Activated CD8-positive, alpha-beta T cell treated with anti-CD3 and anti-CD28 coated beads for 36 hours (primary cell): ENCODE measurements at regions not wholly inside any gene's neighbourhood (a gene's known extent, or its start where the extent isn't known, plus 50 kb on each side); places are given as distances from the start of the nearest gene placed in this dataset.

Experiments used
- ATAC-seq: fragments of 200-7000 bp; cut with Tn5 transposase; one replicate; pipeline ENCODE4 v1.10.0; 2021; ENCODE audit warnings: mild to moderate bottlenecking, moderate library complexity
- CTCF ChIA-PET: fragments of 350-600 bp; sonication (Branson Sonifier 250); formaldehyde crosslinking; loops from one replicate; lab custom pipeline; 2021; ENCODE audit warnings: antibody characterized with exemption; lab: Charles Lee
- POLR2A ChIA-PET: fragments of 350-600 bp; sonication (Branson Sonifier 250); formaldehyde crosslinking; loops from one replicate; lab custom pipeline; 2021; ENCODE audit warnings: antibody characterized with exemption; lab: Charles Lee
- DNase-seq: peaks from one replicate; pipeline ENCODE4 v3.0.0-alpha.2; 2020
- H3K27ac Mint-ChIP-seq: one replicate; pipeline ENCODE4 v1.8.0; 2021; ENCODE audit warnings: mild to moderate bottlenecking, mixed read lengths
- H3K27me3 Mint-ChIP-seq: one replicate; pipeline ENCODE4 v1.8.0; 2021; ENCODE audit warnings: mixed read lengths
- H3K36me3 Mint-ChIP-seq: one replicate; pipeline ENCODE4 v1.8.0; 2021; ENCODE audit warnings: low read depth, mixed read lengths
- H3K4me1 Mint-ChIP-seq: one replicate; pipeline ENCODE4 v1.8.0; 2021; ENCODE audit warnings: low read depth, mixed read lengths
- H3K4me3 Mint-ChIP-seq: one replicate; pipeline ENCODE4 v1.8.0; 2021; ENCODE audit warnings: mild to moderate bottlenecking, moderate library complexity, mixed read lengths
- H3K9me3 Mint-ChIP-seq: one replicate; pipeline ENCODE4 v1.8.0; 2021; ENCODE audit warnings: mixed read lengths
- intact Hi-C: fragments of 100-400 bp; cut with micrococcal nuclease; formaldehyde crosslinking; loops from one replicate; pipeline ENCODE4 v1.10.0; 2022
- TF ChIP-seq, protein P1 (sequence below): fragments of 200-600 bp; IDR thresholded peaks from one replicate; pipeline ENCODE4 v1.8.0; 2022; ENCODE audit warnings: antibody characterized with exemption, mild to moderate bottlenecking

- ChIA-PET CTCF (no interaction called here), POLR2A (no interaction called here)
- ATAC-seq = no peak
- intact Hi-C loops = no loop called here
- no peak for DNase-seq
- H3K27me3 Mint-ChIP-seq = peaks cover 3% of the 10 kb centered on the region
- no peaks in the 10 kb centered on the region for H3K36me3 Mint-ChIP-seq
- TF ChIP-seq, protein P1, sequence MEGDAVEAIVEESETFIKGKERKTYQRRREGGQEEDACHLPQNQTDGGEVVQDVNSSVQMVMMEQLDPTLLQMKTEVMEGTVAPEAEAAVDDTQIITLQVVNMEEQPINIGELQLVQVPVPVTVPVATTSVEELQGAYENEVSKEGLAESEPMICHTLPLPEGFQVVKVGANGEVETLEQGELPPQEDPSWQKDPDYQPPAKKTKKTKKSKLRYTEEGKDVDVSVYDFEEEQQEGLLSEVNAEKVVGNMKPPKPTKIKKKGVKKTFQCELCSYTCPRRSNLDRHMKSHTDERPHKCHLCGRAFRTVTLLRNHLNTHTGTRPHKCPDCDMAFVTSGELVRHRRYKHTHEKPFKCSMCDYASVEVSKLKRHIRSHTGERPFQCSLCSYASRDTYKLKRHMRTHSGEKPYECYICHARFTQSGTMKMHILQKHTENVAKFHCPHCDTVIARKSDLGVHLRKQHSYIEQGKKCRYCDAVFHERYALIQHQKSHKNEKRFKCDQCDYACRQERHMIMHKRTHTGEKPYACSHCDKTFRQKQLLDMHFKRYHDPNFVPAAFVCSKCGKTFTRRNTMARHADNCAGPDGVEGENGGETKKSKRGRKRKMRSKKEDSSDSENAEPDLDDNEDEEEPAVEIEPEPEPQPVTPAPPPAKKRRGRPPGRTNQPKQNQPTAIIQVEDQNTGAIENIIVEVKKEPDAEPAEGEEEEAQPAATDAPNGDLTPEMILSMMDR = no peak
- H3K9me3 Mint-ChIP-seq = peaks cover 6% of the 10 kb centered on the region
- no peak overlapping the region for H3K4me3 Mint-ChIP-seq
- no peak overlapping the region for H3K27ac Mint-ChIP-seq
- H3K4me1 Mint-ChIP-seq = no peaks in the 10 kb centered on the region
Measured at GRCh38 chr2:196499686-196500085, 139.8 kb upstream of the CCDC150 start.

GRCh38 chr2:196500686-196501431 lies 138.7 kb upstream of the CCDC150 start:
- Mint-ChIP-seq H3K36me3 (no peaks in the 10 kb centered on the region), H3K27ac (no peak overlapping the region), H3K4me1 (no peaks in the 10 kb centered on the region), H3K4me3 (no peak overlapping the region), H3K9me3 (peaks cover 6% of the 10 kb centered on the region), H3K27me3 (peaks cover 5% of the 10 kb centered on the region)
- ChIA-PET CTCF (no interaction called here), POLR2A (no interaction called here)
- TF ChIP-seq, protein P1 = no peak
- ATAC-seq (no peak), DNase-seq (no peak)
- intact Hi-C loops = no loop called here

DNA sequence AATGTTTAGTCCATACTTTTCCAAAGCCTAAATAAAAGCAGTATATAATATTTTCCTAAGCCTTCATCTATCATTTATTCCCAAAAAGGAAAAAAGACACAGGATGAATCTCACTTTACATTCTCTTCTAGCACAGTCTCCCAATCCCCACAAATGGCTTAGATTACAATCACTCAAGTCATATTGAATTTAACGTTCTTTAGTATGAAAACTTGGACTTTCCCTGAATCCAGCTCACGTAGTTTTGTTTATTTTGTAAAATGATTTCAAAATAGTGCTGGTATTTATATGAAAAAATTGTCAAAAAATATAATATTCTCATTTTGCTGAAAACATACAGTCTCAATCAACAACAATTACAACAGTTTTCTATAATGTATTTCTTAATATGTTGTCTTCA lies 137.7 kb upstream of the CCDC150 start:
- H3K36me3 Mint-ChIP-seq = no peaks in the 10 kb centered on the region
- no peak overlapping the region for H3K4me3 Mint-ChIP-seq
- no peak overlapping the region for H3K27ac Mint-ChIP-seq
- H3K27me3 Mint-ChIP-seq = peaks cover 6% of the 10 kb centered on the region
- POLR2A ChIA-PET = no interaction called here
- intact Hi-C loops = no loop called here
- CTCF ChIA-PET = no interaction called here
- H3K4me1 Mint-ChIP-seq = no peaks in the 10 kb centered on the region
- ATAC-seq = no peak
- TF ChIP-seq, protein P1 = no peak
- DNase-seq = no peak
- H3K9me3 Mint-ChIP-seq = peaks cover 6% of the 10 kb centered on the region

GRCh38 chr2:196502386-196502785 lies 137.1 kb upstream of the CCDC150 start:
- Mint-ChIP-seq H3K4me3 (no peak overlapping the region), H3K36me3 (no peaks in the 10 kb centered on the region), H3K27ac (no peak overlapping the region), H3K4me1 (no peaks in the 10 kb centered on the region), H3K9me3 (peaks cover 6% of the 10 kb centered on the region), H3K27me3 (peaks cover 6% of the 10 kb centered on the region)
- TF ChIP-seq, protein P1 = no peak
- DNase-seq (no peak), ATAC-seq (no peak)
- ChIA-PET POLR2A (no interaction called here), CTCF (no interaction called here)
- intact Hi-C loops = no loop called here

DNA sequence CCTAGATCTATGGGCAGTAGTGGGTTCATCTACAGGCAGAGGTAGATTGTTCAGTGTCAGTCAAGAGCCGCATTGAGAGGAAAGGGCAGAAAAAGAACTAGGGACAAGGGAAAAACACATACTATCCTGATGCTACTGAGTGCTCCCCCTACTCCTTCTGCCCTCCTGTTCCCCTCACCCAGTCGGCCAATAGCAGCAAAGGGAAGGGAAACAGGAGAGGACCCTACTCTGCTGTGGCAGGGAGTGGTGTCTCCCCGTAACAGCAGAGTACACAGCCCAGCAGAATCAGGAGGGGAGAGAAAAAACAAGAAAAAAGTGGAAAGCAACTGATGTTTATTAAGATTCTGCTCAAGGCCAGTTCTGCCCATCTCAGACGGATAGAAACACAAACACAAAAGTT lies 136.1 kb upstream of the CCDC150 start:
- TF ChIP-seq, protein P1 = no peak
- H3K36me3 Mint-ChIP-seq = no peaks in the 10 kb centered on the region
- ATAC-seq (no peak), DNase-seq (no peak)
- peaks cover 6% of the 10 kb centered on the region for H3K27me3 Mint-ChIP-seq
- intact Hi-C loops = no loop called here
- POLR2A ChIA-PET = no interaction called here
- no peak overlapping the region for H3K27ac Mint-ChIP-seq
- CTCF ChIA-PET = no interaction called here
- no peak overlapping the region for H3K4me3 Mint-ChIP-seq
- H3K9me3 Mint-ChIP-seq = peaks cover 6% of the 10 kb centered on the region
- no peaks in the 10 kb centered on the region for H3K4me1 Mint-ChIP-seq
